ENCODE measurements at regions not wholly inside any gene's neighbourhood (a gene's known extent, or its start where the extent isn't known, plus 50 kb on each side); places are given as distances from the start of the nearest gene placed in this dataset.

- Histone ChIP-seq H3K9ac (ENCODE audit: low read length) (peak overlapping the region; percentile 81), H2AK5ac (ENCODE audit: low read length, severe bottlenecking) (no peak overlapping the region)
- 1% methylated on average over 4 of the region's 6 CpGs for WGBS
Measured at GRCh38 chr15:66850996-66851310, 148.9 kb downstream of the SMAD6 start.

GRCh38 chr15:66851311-66852063 lies 149.5 kb downstream of the SMAD6 start:
- Histone ChIP-seq H3K23ac (ENCODE audit: low read length in 2 of 2) (no peak overlapping the region), H3K4ac (ENCODE audit: low read depth in 1 of 2, low read length in 2 of 2) (peak overlapping the region in 1 of 2 experiments; percentile 52), H2BK5ac (ENCODE audit: low read depth, low read length, poor library complexity, severe bottlenecking) (no peak overlapping the region), H3K36me3 (ENCODE audit: control insufficient read depth in 1 of 2, insufficient read depth in 2 of 2, low read depth in 1 of 2, low read length in 2 of 2) (peaks cover 3 to 28% of the 10 kb centered on the region in 2 experiments), H2AFZ (ENCODE audit: low read depth, low read length) (no peak overlapping the region), H3K4me2 (ENCODE audit: low read length, poor library complexity, severe bottlenecking) (peak overlapping the region; percentile 41), H4K8ac (ENCODE audit: low read length) (peak overlapping the region; percentile 73), H3K4me3 (ENCODE audit: insufficient read depth in 1 of 2, low read depth in 1 of 2, low read length in 2 of 2) (peak overlapping the region in 1 of 2 experiments; percentile 44), H3K9ac (ENCODE audit: low read length) (peak overlapping the region; percentile 81), H2BK120ac (ENCODE audit: low read depth, low read length) (no peak overlapping the region), H4K91ac (ENCODE audit: low read length) (peak overlapping the region; percentile 76), H2BK15ac (ENCODE audit: low read depth, poor library complexity, severe bottlenecking) (no peak overlapping the region), H3K27ac (ENCODE audit: low read length, poor library complexity, severe bottlenecking) (no peak overlapping the region), H3K79me1 (replicated peaks; ENCODE audit: low read length, poor library complexity, severe bottlenecking) (peaks cover 15% of the 10 kb centered on the region), H3K18ac (ENCODE audit: low read depth in 1 of 2, low read length in 2 of 2) (peak overlapping the region; percentile 59 to 93), H2AK5ac (ENCODE audit: low read length, severe bottlenecking) (no peak overlapping the region), H3K27me3 (ENCODE audit: control insufficient read depth in 1 of 2, insufficient read depth in 1 of 2, low read length in 2 of 2) (no peaks in the 10 kb centered on the region), H3K4me1 (ENCODE audit: control insufficient read depth, insufficient read depth, low read depth, low read length) (peaks cover 13% of the 10 kb centered on the region), H3K14ac (ENCODE audit: low read length in 2 of 2) (no peak overlapping the region), H2BK12ac (ENCODE audit: low read length in 2 of 2) (peak overlapping the region; percentile 8 to 28), H3K9me3 (ENCODE audit: control insufficient read depth, low read length) (no peaks in the 10 kb centered on the region)
- DNase-seq: peak; percentile 86
- 13% methylated on average over 22 of the region's 26 CpGs for WGBS

More at GRCh38 chr15:66850996-66851310, 148.9 kb downstream of the SMAD6 start:
- H3K14ac ChIP-seq (ENCODE audit: low read length in 2 of 2): no peak overlapping the region
- peak overlapping the region in 1 of 2 experiments; percentile 44 for H3K4me3 ChIP-seq (ENCODE audit: insufficient read depth in 1 of 2, low read depth in 1 of 2, low read length in 2 of 2)
- no peak for DNase-seq
- no peak overlapping the region for H2BK120ac ChIP-seq (ENCODE audit: low read depth, low read length)
- H3K4ac ChIP-seq (ENCODE audit: low read depth in 1 of 2, low read length in 2 of 2): peak overlapping the region in 1 of 2 experiments; percentile 45
- H2AFZ ChIP-seq (ENCODE audit: low read depth, low read length): no peak overlapping the region
- no peak overlapping the region for H2BK5ac ChIP-seq (ENCODE audit: low read depth, low read length, poor library complexity, severe bottlenecking)
- no peaks in the 10 kb centered on the region for H3K9me3 ChIP-seq (ENCODE audit: control insufficient read depth, low read length)
- no peak overlapping the region for H3K27ac ChIP-seq (ENCODE audit: low read length, poor library complexity, severe bottlenecking)
- no peaks in the 10 kb centered on the region for H3K27me3 ChIP-seq (ENCODE audit: control insufficient read depth in 1 of 2, insufficient read depth in 1 of 2, low read length in 2 of 2)
- peaks cover 13% of the 10 kb centered on the region for H3K4me1 ChIP-seq (ENCODE audit: control insufficient read depth, insufficient read depth, low read depth, low read length)
- no peak overlapping the region for H3K4me2 ChIP-seq (ENCODE audit: low read length, poor library complexity, severe bottlenecking)
- peak overlapping the region in 1 of 2 experiments; percentile 65 for H2BK12ac ChIP-seq (ENCODE audit: low read length in 2 of 2)
- H2BK15ac ChIP-seq (ENCODE audit: low read depth, poor library complexity, severe bottlenecking): no peak overlapping the region
- H4K8ac ChIP-seq (ENCODE audit: low read length): peak overlapping the region; percentile 20
- no peak overlapping the region for H4K91ac ChIP-seq (ENCODE audit: low read length)
- H3K18ac ChIP-seq (ENCODE audit: low read depth in 1 of 2, low read length in 2 of 2): peak overlapping the region in 1 of 2 experiments; percentile 93
- no peak overlapping the region for H3K23ac ChIP-seq (ENCODE audit: low read length in 2 of 2)
- peaks cover 3 to 30% of the 10 kb centered on the region in 2 experiments for H3K36me3 ChIP-seq (ENCODE audit: control insufficient read depth in 1 of 2, insufficient read depth in 2 of 2, low read depth in 1 of 2, low read length in 2 of 2)
- H3K79me1 ChIP-seq (replicated peaks; ENCODE audit: low read length, poor library complexity, severe bottlenecking): peaks cover 16% of the 10 kb centered on the region

GRCh38 chr15:66852064-66852905 lies 150.2 kb downstream of the SMAD6 start:
- peak overlapping the region; percentile 6 for H2AK5ac ChIP-seq (ENCODE audit: low read length, severe bottlenecking)
- no peak overlapping the region for H3K23ac ChIP-seq (ENCODE audit: low read length in 2 of 2)
- H3K36me3 ChIP-seq (ENCODE audit: control insufficient read depth in 1 of 2, insufficient read depth in 2 of 2, low read depth in 1 of 2, low read length in 2 of 2): peaks cover 3 to 31% of the 10 kb centered on the region in 2 experiments
- no peak for DNase-seq
- no peak overlapping the region for H2AFZ ChIP-seq (ENCODE audit: low read depth, low read length)
- H2BK12ac ChIP-seq (ENCODE audit: low read length in 2 of 2): peak overlapping the region; percentile 17 to 28
- no peaks in the 10 kb centered on the region for H3K27me3 ChIP-seq (ENCODE audit: control insufficient read depth in 1 of 2, insufficient read depth in 1 of 2, low read length in 2 of 2)
- peaks cover 13% of the 10 kb centered on the region for H3K4me1 ChIP-seq (ENCODE audit: control insufficient read depth, insufficient read depth, low read depth, low read length)
- H3K4me2 ChIP-seq (ENCODE audit: low read length, poor library complexity, severe bottlenecking): no peak overlapping the region
- peak overlapping the region; percentile 76 for H4K91ac ChIP-seq (ENCODE audit: low read length)
- H3K4ac ChIP-seq (ENCODE audit: low read depth in 1 of 2, low read length in 2 of 2): peak overlapping the region; percentile 32 to 52
- H3K9me3 ChIP-seq (ENCODE audit: control insufficient read depth, low read length): no peaks in the 10 kb centered on the region
- H3K18ac ChIP-seq (ENCODE audit: low read depth in 1 of 2, low read length in 2 of 2): peak overlapping the region in 1 of 2 experiments; percentile 75
- peak overlapping the region; percentile 73 for H4K8ac ChIP-seq (ENCODE audit: low read length)
- H3K27ac ChIP-seq (ENCODE audit: low read length, poor library complexity, severe bottlenecking): no peak overlapping the region
- H2BK15ac ChIP-seq (ENCODE audit: low read depth, poor library complexity, severe bottlenecking): no peak overlapping the region
- H3K14ac ChIP-seq (ENCODE audit: low read length in 2 of 2): no peak overlapping the region
- H2BK5ac ChIP-seq (ENCODE audit: low read depth, low read length, poor library complexity, severe bottlenecking): no peak overlapping the region
- H3K4me3 ChIP-seq (ENCODE audit: insufficient read depth in 1 of 2, low read depth in 1 of 2, low read length in 2 of 2): no peak overlapping the region
- WGBS: 88% methylated on average over 23 of the region's 25 CpGs
- H3K79me1 ChIP-seq (replicated peaks; ENCODE audit: low read length, poor library complexity, severe bottlenecking): peaks cover 15% of the 10 kb centered on the region
- no peak overlapping the region for H2BK120ac ChIP-seq (ENCODE audit: low read depth, low read length)
- peak overlapping the region; percentile 81 for H3K9ac ChIP-seq (ENCODE audit: low read length)

All from mesenchymal stem cell (in vitro differentiated cells and primary cell).